Panc1 (cell line): ENCODE measurements at regions not wholly inside any gene's neighbourhood (a gene's known extent, or its start where the extent isn't known, plus 50 kb on each side); places are given as distances from the start of the nearest gene placed in this dataset.

Source experiments
- ATAC-seq: fragments of 200-7000 bp; cut with Tn5 transposase; 2 replicates; pipeline ENCODE4 v1.9.1; 2020; ENCODE audit warnings: mild to moderate bottlenecking, moderate library complexity
- BruUV-seq: library from RNA; stranded (reverse); fragments of 400-500 nt; replicated peaks from 2 replicates; lab custom pipeline; 2021; lab: Mats Ljungman, UMichigan
- CTCF ChIA-PET: fragments of 300-600 bp; sonication (Branson Sonifier 250); formaldehyde crosslinking; loops from one replicate; lab custom pipeline; 2022; ENCODE audit warnings: antibody characterized with exemption; lab: Charles Lee
- POLR2A ChIA-PET: fragments of 300-600 bp; sonication (Branson Sonifier 250); formaldehyde crosslinking; loops from one replicate; lab custom pipeline; 2022; ENCODE audit warnings: antibody characterized with exemption; lab: Charles Lee
- DNase-seq: peaks from one replicate; pipeline ENCODE4 v3.0.0-alpha.2; 2010; ENCODE audit warnings: low read depth, low spot score
- H3K27ac ChIP-seq: 2 replicates; pipeline ENCODE4 v1.5.1; 2011; ENCODE audit warnings: mild to moderate bottlenecking, low read length, inconsistent platforms
- H3K27me3 ChIP-seq: fragments of 200-500 bp; sonication (Bioruptor generic); 2 replicates; pipeline ENCODE4 v1.6.0; 2014; ENCODE audit warnings: low read length, inconsistent platforms; ENCODE audit not compliant: control insufficient read depth, insufficient read depth
- H3K36me3 ChIP-seq: fragments of 200-500 bp; sonication (Bioruptor generic); 2 replicates; pipeline ENCODE4 v1.5.1; 2014; ENCODE audit warnings: inconsistent platforms, mild to moderate bottlenecking, low read length, moderate library complexity; ENCODE audit not compliant: control insufficient read depth, insufficient read depth
- H3K4me1 ChIP-seq: 2 replicates; pipeline ENCODE4 v1.5.1; 2011; ENCODE audit warnings: inconsistent platforms, mild to moderate bottlenecking, low read length, moderate library complexity; ENCODE audit not compliant: control insufficient read depth, insufficient read depth
- H3K4me3 ChIP-seq, 2 experiments: 2 replicates each; pipeline ENCODE4 v1.5.1; 2011 to 2012; ENCODE audit warnings: low read depth in 2 of 2, low read length in 2 of 2, mild to moderate bottlenecking in 2 of 2, inconsistent platforms in 1 of 2, moderate library complexity in 1 of 2
- H3K9me3 ChIP-seq: fragments of 200-500 bp; sonication (Bioruptor generic); 2 replicates; pipeline ENCODE4 v1.5.1; 2014; ENCODE audit warnings: low read depth, mild to moderate bottlenecking, inconsistent platforms, low read length, moderate library complexity; ENCODE audit not compliant: control insufficient read depth, insufficient read depth
- POLR2AphosphoS5 ChIP-seq: IDR thresholded peaks from 2 replicates; pipeline ENCODE4 v1.6.1; 2012; ENCODE audit warnings: mild to moderate bottlenecking, low read depth, low read length, moderate library complexity
- SIN3A ChIP-seq: IDR thresholded peaks from 2 replicates; pipeline ENCODE4 v1.6.1; 2012; ENCODE audit warnings: low read depth, mild to moderate bottlenecking, low read length, moderate library complexity, borderline replicate concordance; ENCODE audit not compliant: insufficient read depth
- TCF7L2 ChIP-seq: IDR thresholded peaks from 2 replicates; pipeline ENCODE4 v1.6.1; 2011; ENCODE audit warnings: mild to moderate bottlenecking, low read depth, low read length, inconsistent platforms
- in situ Hi-C: cut with HindIII; loops from 2 replicates; pipeline ENCODE4 v1.10.0; 2016; ENCODE audit warnings: low sequenced_read_pairs, low pct_unique_long_range_greater_than_20kb
- intact Hi-C: fragments of 100-400 bp; cut with micrococcal nuclease; formaldehyde crosslinking; loops from one replicate; pipeline ENCODE4 v1.10.0; 2022; ENCODE audit not compliant: unreplicated experiment
- TF ChIP-seq, protein P1 (sequence below): fragments of 450-650 bp; IDR thresholded peaks from 2 replicates; pipeline ENCODE4 v1.5.1; 2017; ENCODE audit warnings: mild to moderate bottlenecking
- TF ChIP-seq, protein P2 (sequence below), 2 experiments: IDR thresholded peaks; 2 replicates each; pipeline ENCODE4 v1.6.1; 2011 to 2012; ENCODE audit warnings: low read depth in 2 of 2, control low read depth in 1 of 2, low read length in 1 of 2, mild to moderate bottlenecking in 1 of 2, moderate library complexity in 1 of 2; ENCODE audit not compliant: insufficient read depth in 1 of 2

DNA sequence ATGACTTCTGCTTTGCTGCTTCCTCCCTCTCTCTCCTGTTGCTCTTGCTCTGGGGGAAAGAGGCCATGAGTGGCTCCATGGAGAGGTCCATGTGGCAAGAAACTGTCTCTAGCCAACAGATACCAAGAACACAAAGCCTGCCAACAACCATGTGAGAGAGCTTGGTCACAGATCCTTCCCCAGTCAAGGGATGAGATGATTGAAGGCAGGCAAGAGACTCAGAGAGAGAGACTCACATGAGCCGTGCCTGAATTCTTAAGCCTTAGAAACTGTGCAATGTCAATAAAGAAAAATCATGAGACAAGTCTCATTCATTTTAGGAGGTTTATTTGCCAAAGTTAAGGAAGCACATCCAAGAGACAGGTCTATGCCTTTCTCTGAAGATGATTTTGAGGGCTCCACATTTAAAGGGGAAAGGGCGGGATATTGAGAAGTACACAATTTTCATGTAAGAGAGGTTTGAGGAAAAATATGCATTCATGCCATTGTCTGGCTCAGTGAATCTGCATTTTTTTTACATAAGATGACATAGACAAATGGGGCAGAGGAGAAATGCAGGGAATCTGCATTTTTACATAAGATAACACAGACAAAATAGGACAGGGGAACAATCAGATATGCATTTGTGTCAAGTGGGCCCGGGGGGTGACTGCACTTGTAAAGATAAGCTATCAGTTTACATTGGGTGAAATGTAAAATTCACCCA is 59.5 kb upstream of the SUCLG2 start:
- TF ChIP-seq, protein P1, sequence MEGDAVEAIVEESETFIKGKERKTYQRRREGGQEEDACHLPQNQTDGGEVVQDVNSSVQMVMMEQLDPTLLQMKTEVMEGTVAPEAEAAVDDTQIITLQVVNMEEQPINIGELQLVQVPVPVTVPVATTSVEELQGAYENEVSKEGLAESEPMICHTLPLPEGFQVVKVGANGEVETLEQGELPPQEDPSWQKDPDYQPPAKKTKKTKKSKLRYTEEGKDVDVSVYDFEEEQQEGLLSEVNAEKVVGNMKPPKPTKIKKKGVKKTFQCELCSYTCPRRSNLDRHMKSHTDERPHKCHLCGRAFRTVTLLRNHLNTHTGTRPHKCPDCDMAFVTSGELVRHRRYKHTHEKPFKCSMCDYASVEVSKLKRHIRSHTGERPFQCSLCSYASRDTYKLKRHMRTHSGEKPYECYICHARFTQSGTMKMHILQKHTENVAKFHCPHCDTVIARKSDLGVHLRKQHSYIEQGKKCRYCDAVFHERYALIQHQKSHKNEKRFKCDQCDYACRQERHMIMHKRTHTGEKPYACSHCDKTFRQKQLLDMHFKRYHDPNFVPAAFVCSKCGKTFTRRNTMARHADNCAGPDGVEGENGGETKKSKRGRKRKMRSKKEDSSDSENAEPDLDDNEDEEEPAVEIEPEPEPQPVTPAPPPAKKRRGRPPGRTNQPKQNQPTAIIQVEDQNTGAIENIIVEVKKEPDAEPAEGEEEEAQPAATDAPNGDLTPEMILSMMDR = no peak
- TF ChIP-seq, protein P2, sequence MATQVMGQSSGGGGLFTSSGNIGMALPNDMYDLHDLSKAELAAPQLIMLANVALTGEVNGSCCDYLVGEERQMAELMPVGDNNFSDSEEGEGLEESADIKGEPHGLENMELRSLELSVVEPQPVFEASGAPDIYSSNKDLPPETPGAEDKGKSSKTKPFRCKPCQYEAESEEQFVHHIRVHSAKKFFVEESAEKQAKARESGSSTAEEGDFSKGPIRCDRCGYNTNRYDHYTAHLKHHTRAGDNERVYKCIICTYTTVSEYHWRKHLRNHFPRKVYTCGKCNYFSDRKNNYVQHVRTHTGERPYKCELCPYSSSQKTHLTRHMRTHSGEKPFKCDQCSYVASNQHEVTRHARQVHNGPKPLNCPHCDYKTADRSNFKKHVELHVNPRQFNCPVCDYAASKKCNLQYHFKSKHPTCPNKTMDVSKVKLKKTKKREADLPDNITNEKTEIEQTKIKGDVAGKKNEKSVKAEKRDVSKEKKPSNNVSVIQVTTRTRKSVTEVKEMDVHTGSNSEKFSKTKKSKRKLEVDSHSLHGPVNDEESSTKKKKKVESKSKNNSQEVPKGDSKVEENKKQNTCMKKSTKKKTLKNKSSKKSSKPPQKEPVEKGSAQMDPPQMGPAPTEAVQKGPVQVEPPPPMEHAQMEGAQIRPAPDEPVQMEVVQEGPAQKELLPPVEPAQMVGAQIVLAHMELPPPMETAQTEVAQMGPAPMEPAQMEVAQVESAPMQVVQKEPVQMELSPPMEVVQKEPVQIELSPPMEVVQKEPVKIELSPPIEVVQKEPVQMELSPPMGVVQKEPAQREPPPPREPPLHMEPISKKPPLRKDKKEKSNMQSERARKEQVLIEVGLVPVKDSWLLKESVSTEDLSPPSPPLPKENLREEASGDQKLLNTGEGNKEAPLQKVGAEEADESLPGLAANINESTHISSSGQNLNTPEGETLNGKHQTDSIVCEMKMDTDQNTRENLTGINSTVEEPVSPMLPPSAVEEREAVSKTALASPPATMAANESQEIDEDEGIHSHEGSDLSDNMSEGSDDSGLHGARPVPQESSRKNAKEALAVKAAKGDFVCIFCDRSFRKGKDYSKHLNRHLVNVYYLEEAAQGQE (IDR thresholded peaks at IDR 0.05; ENCODE audit: insufficient read depth in 1 of 2, low read depth in 2 of 2, low read length in 1 of 2) = no peak
- TF ChIP-seq POLR2AphosphoS5 (no peak), TCF7L2 (no peak), SIN3A (no peak)
- intact Hi-C loops = no loop called here
- Histone ChIP-seq H3K9me3 (no peaks in the 10 kb centered on the region), H3K36me3 (no peaks in the 10 kb centered on the region), H3K27ac (no peak overlapping the region), H3K27me3 (no peaks in the 10 kb centered on the region), H3K4me1 (no peaks in the 10 kb centered on the region), H3K4me3 (no peak overlapping the region)
- ChIA-PET POLR2A (no interaction called here), CTCF (interaction anchor here (0.7 kb wide), 1 partner anchor 472 kb away, joined by 3 read pairs; no protein-coding TSS in a partner anchor)
- no peak for DNase-seq
- in situ Hi-C loops = no loop called here
- BruUV-seq = no TSS peak
- no peak for ATAC-seq

DNA sequence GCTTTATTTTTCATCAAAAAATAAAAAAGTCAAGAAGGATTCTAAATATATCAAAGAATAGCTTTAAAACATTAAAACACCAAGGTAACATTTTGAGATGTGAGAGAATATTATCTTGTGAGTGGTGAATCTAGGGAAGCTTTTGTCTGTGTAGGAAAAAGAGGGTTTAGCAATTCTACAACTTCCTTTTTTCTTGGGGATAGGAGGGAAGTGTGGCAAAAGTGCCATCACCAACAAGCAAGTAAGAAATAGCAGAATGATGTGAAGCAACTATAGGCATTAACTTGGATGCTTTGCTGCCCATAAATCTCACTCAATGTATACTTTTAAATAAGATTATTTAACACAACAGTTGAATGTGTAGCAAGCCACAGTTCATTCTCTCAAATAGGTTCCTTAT is 57.8 kb upstream of the SUCLG2 start:
- H3K4me3 ChIP-seq = no peak overlapping the region
- in situ Hi-C loops (no loop called here), intact Hi-C loops (no loop called here)
- no peak for ATAC-seq
- BruUV-seq = no TSS peak
- H3K27ac ChIP-seq = no peak overlapping the region
- no peaks in the 10 kb centered on the region for H3K27me3 ChIP-seq
- DNase-seq = no peak
- CTCF ChIA-PET = no interaction called here
- no peaks in the 10 kb centered on the region for H3K4me1 ChIP-seq
- no peaks in the 10 kb centered on the region for H3K9me3 ChIP-seq
- no peak for TF ChIP-seq SIN3A
- TF ChIP-seq, protein P1 = no peak
- no peak for TF ChIP-seq POLR2AphosphoS5
- no peak for TF ChIP-seq TCF7L2
- TF ChIP-seq, protein P2 (IDR thresholded peaks at IDR 0.05; ENCODE audit: insufficient read depth in 1 of 2, low read depth in 2 of 2, low read length in 1 of 2) = no peak
- POLR2A ChIA-PET = no interaction called here
- no peaks in the 10 kb centered on the region for H3K36me3 ChIP-seq
